HG02885 (cell line): ENCODE measurements at regions not wholly inside any gene's neighbourhood (a gene's known extent, or its start where the extent isn't known, plus 50 kb on each side); places are given as distances from the start of the nearest gene placed in this dataset.

ENCODE experiments used
- ATAC-seq: cut with Tn5 transposase; IDR thresholded peaks from one replicate; pipeline ENCODE4 v1.9.1; 2021; ENCODE audit warnings: mild to moderate bottlenecking; ENCODE audit not compliant: unreplicated experiment, poor library complexity

- no peak for ATAC-seq
Observed at GRCh38 chr10:31590023-31590800, 271.2 kb downstream of the ZEB1 start.

GRCh38 chr10:31587691-31588090 is 268.7 kb downstream of the ZEB1 start:
- ATAC-seq, result no peak

- ATAC-seq, result no peak
Observed at GRCh38 chr10:31586723-31587638, 268.0 kb downstream of the ZEB1 start.

GRCh38 chr10:31584876-31585275 is 265.9 kb downstream of the ZEB1 start:
- ATAC-seq, result no peak

- no peak for ATAC-seq
Observed at GRCh38 chr10:31584098-31584631, 265.1 kb downstream of the ZEB1 start.

GRCh38 chr10:31583293-31583692 is 264.3 kb downstream of the ZEB1 start:
- ATAC-seq, result no peak

- no peak for ATAC-seq
Observed at GRCh38 chr10:31582365-31583052, 263.5 kb downstream of the ZEB1 start.

GRCh38 chr10:31581741-31582323 is 262.8 kb downstream of the ZEB1 start:
- peak; percentile 96 for ATAC-seq

GRCh38 chr10:31580646-31581045 is 261.6 kb downstream of the ZEB1 start:
- ATAC-seq, result no peak
